ENCODE measurements at regions not wholly inside any gene's neighbourhood (a gene's known extent, or its start where the extent isn't known, plus 50 kb on each side); places are given as distances from the start of the nearest gene placed in this dataset.

GRCh38 chr6:167553736-167554119 is 228.8 kb downstream of the TTLL2 start (continued):
- no peak for TF ChIP-seq TARDBP (CRISPR knock-in tag; IDR thresholded peaks at IDR 0.05)
- peak; percentile 15; the same call in 1 of the 2 replicates for TF ChIP-seq ZBTB38 (CRISPR knock-in tag; IDR thresholded peaks at IDR 0.05)
- TF ChIP-seq ZNF160 (CRISPR knock-in tag; IDR thresholded peaks at IDR 0.05): no peak
- no peak for TF ChIP-seq HNF4A (CRISPR knock-in tag; IDR thresholded peaks at IDR 0.05)
- TF ChIP-seq LCORL (IDR thresholded peaks at IDR 0.05): no peak
- TF ChIP-seq LCORL (CRISPR knock-in tag; IDR thresholded peaks at IDR 0.05): no peak
- TF ChIP-seq HMGXB3 (CRISPR knock-in tag; IDR thresholded peaks at IDR 0.05; ENCODE audit: borderline replicate concordance): no peak
- no peak for TF ChIP-seq ZNF33B (CRISPR knock-in tag; IDR thresholded peaks at IDR 0.05)
- TF ChIP-seq UBTF (CRISPR knock-in tag; IDR thresholded peaks at IDR 0.05): peak; percentile 8; the same call in 1 of the 2 replicates
- TF ChIP-seq ZNF484 (CRISPR knock-in tag; IDR thresholded peaks at IDR 0.05; ENCODE audit: borderline replicate concordance, low read depth): no peak
- no peak for TF ChIP-seq ZNF276 (CRISPR knock-in tag; IDR thresholded peaks at IDR 0.05; ENCODE audit: low read depth)
- TF ChIP-seq ELF4 (CRISPR knock-in tag; IDR thresholded peaks at IDR 0.05; ENCODE audit: borderline replicate concordance): no peak
- no peak for TF ChIP-seq ZNF232 (CRISPR knock-in tag; IDR thresholded peaks at IDR 0.05; ENCODE audit: borderline replicate concordance)
- TF ChIP-seq ZBTB8A (CRISPR knock-in tag; IDR thresholded peaks at IDR 0.05; ENCODE audit: borderline replicate concordance, low read depth): no peak
- peak; percentile 60; the same call in 1 of the 2 replicates for TF ChIP-seq ZNF441 (CRISPR knock-in tag; IDR thresholded peaks at IDR 0.05; ENCODE audit: borderline replicate concordance)
- TF ChIP-seq ZNF496 (CRISPR knock-in tag; IDR thresholded peaks at IDR 0.05; ENCODE audit: insufficient replicate concordance): no peak
- no peak for TF ChIP-seq SMARCC2 (IDR thresholded peaks at IDR 0.05)
- no peak for TF ChIP-seq MIER3 (CRISPR knock-in tag; IDR thresholded peaks at IDR 0.05; ENCODE audit: borderline replicate concordance)
- no peak for TF ChIP-seq ELF3 (CRISPR knock-in tag; IDR thresholded peaks at IDR 0.05)
- TF ChIP-seq ZBTB20 (CRISPR knock-in tag; IDR thresholded peaks at IDR 0.05; ENCODE audit: borderline replicate concordance, low read depth): 0 out of 2 replicates have a peak, but pooled peaks have one; percentile 29
